Lower leg skin (tissue), 3 donors: ENCODE measurements at regions not wholly inside any gene's neighbourhood (a gene's known extent, or its start where the extent isn't known, plus 50 kb on each side); places are given as distances from the start of the nearest gene placed in this dataset.

ENCODE experiments used
- CTCF ChIP-seq, 3 donors: fragments of 450-650 bp; IDR thresholded peaks; one replicate each; pipeline ENCODE4 v1.5.1; 2016; ENCODE audit warnings: antibody characterized with exemption in 3 of 3, mild to moderate bottlenecking in 3 of 3, moderate library complexity in 2 of 3
- POLR2A ChIP-seq, 2 donors: fragments of 450-650 bp; IDR thresholded peaks; one replicate each; pipeline ENCODE4 v1.6.1; 2016 to 2017; ENCODE audit warnings: antibody characterized with exemption in 2 of 2, mild to moderate bottlenecking in 1 of 2, moderate library complexity in 1 of 2

GRCh38 chr17:72491102-72491501, 370.3 kb downstream of the SOX9 start:
- TF ChIP-seq POLR2A (IDR thresholded peaks at IDR 0.05) (no peak), CTCF (IDR thresholded peaks at IDR 0.05) (no peak)
